HepG2 (cell line): ENCODE measurements at regions not wholly inside any gene's neighbourhood (a gene's known extent, or its start where the extent isn't known, plus 50 kb on each side); places are given as distances from the start of the nearest gene placed in this dataset.

ENCODE experiments used
- ATAD3A ChIP-seq: sonication (generic); formaldehyde crosslinking; IDR thresholded peaks from 2 replicates; pipeline ENCODE4 v1.4.0; 2020; ENCODE audit warnings: missing genetic modification reagents
- CCDC6 ChIP-seq: sonication (generic); formaldehyde crosslinking; IDR thresholded peaks from 2 replicates; pipeline ENCODE4 v1.8.1; 2022; ENCODE audit warnings: mild to moderate bottlenecking, missing genetic modification reagents, moderate library complexity
- DRAP1 ChIP-seq: IDR thresholded peaks from 2 replicates; pipeline ENCODE4 v1.6.1; 2016; ENCODE audit warnings: missing genetic modification reagents, missing compliant biosample characterization
- EED ChIP-seq: sonication (generic); formaldehyde crosslinking; IDR thresholded peaks from 2 replicates; pipeline ENCODE4 v1.5.0; 2020; ENCODE audit warnings: mild to moderate bottlenecking, missing genetic modification reagents
- HIVEP1 ChIP-seq: sonication (generic); formaldehyde crosslinking; IDR thresholded peaks from 2 replicates; pipeline ENCODE4 v1.4.0; 2020; ENCODE audit warnings: mild to moderate bottlenecking, missing genetic modification reagents
- KAT2B ChIP-seq: fragments of 150-350 bp; IDR thresholded peaks from 2 replicates; pipeline ENCODE4 v1.6.1; 2014; ENCODE audit warnings: low read depth, low read length, borderline replicate concordance
- MAFF ChIP-seq: IDR thresholded peaks from 2 replicates; pipeline ENCODE4 v1.6.1; 2011; ENCODE audit warnings: low read depth, low read length, improper control_type of control experiment
- SIN3A ChIP-seq: IDR thresholded peaks from 2 replicates; pipeline ENCODE4 v1.6.1; 2011; ENCODE audit warnings: low read depth, mild to moderate bottlenecking, control low read depth, low read length, borderline replicate concordance
- SMAD1 ChIP-seq: sonication (generic); formaldehyde crosslinking; IDR thresholded peaks from 2 replicates; pipeline ENCODE4 v1.4.0; 2020; ENCODE audit warnings: missing genetic modification reagents, low read depth, mild to moderate bottlenecking, borderline replicate concordance
- TAF1 ChIP-seq: sonication (generic); formaldehyde crosslinking; IDR thresholded peaks from 2 replicates; pipeline ENCODE4 v1.4.0; 2020; ENCODE audit warnings: missing genetic modification reagents
- ZFP91 ChIP-seq: sonication (generic); formaldehyde crosslinking; IDR thresholded peaks from 2 replicates; pipeline ENCODE4 v1.9.0; 2022; ENCODE audit warnings: missing genetic modification reagents, mild to moderate bottlenecking, borderline replicate concordance
- TF ChIP-seq, protein P1 (sequence below): sonication (generic); formaldehyde crosslinking; IDR thresholded peaks from 2 replicates; pipeline ENCODE4 v1.5.0; 2020; ENCODE audit warnings: mild to moderate bottlenecking, missing genetic modification reagents, moderate library complexity

DNA sequence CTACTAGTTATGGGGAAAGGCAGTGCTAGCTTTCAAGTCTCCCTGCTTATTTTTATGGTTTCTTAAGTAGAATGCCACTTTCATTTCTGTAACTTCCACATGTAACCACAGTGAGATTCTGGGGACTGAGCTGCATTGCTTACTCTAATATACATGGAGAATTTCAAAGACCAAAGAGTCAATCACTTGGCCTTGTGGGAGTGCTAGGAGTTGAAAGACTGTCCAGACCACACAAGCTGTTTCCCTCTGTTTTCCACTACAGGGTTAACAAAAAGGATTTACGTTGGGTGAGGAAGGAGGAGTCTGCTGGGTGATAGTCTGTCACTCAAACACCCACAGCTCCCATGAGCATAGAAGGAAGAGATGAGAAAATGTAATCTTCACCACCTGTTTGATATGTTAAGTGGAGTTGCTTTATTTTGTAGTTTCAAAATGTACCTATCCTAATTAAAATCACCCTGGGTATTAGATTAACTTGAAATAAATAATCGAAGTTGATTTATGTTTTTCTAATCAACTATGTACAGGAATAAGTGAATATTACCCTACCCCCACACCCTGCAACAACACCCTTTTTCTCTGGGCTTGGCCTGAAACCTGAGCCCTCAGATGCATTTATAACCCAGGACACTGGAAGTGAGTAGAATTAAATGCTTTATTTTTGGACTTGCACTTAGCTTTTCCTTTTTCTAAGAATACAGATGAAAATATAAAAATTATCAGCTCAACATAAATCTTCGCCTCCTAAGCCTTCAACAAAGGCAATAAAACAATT is 225.8 kb upstream of the SLC10A2 start:
- TF ChIP-seq DRAP1 (no peak), SMAD1 (no peak), ATAD3A (no peak), SIN3A (no peak), KAT2B (no peak), ZFP91 (CRISPR knock-in tag) (no peak), CCDC6 (no peak), MAFF (no peak), TAF1 (CRISPR knock-in tag) (no peak), EED (CRISPR knock-in tag) (no peak), HIVEP1 (CRISPR knock-in tag) (no peak)
- TF ChIP-seq, protein P1, sequence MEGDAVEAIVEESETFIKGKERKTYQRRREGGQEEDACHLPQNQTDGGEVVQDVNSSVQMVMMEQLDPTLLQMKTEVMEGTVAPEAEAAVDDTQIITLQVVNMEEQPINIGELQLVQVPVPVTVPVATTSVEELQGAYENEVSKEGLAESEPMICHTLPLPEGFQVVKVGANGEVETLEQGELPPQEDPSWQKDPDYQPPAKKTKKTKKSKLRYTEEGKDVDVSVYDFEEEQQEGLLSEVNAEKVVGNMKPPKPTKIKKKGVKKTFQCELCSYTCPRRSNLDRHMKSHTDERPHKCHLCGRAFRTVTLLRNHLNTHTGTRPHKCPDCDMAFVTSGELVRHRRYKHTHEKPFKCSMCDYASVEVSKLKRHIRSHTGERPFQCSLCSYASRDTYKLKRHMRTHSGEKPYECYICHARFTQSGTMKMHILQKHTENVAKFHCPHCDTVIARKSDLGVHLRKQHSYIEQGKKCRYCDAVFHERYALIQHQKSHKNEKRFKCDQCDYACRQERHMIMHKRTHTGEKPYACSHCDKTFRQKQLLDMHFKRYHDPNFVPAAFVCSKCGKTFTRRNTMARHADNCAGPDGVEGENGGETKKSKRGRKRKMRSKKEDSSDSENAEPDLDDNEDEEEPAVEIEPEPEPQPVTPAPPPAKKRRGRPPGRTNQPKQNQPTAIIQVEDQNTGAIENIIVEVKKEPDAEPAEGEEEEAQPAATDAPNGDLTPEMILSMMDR (CRISPR knock-in tag), result no peak
